Stimulated activated CD8-positive, alpha-beta memory T cell treated with anti-CD3 and anti-CD28 coated beads, Interleukin-12 subunit alpha, Interleukin-12 subunit beta, amount 100 ng/mL, for 24 hours (primary cell): ENCODE measurements at regions not wholly inside any gene's neighbourhood (a gene's known extent, or its start where the extent isn't known, plus 50 kb on each side); places are given as distances from the start of the nearest gene placed in this dataset.

Experiments
- DNase-seq: peaks from one replicate; pipeline ENCODE4 v3.0.0-alpha.2; 2020; ENCODE audit errors: extremely low read depth

DNA sequence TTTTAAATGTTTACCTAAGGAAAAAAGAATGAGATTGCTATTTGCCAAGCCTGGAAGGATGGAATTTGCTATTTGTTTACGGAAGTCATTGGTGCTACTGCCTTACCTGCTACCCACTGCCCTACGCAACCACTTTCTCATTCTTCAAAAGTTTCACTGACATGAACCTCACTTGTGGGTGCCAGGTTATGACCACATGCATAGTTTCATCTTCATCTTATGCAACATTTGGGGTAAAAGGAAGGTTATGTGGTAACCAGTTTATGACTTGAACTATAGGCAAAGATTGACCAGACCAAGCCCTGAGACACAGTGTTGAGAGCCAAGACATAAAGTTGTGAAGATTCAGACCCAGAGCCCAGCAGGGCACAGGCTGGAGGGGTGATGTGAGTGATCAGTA is 142.5 kb downstream of the LACC1 start:
- no peak for DNase-seq

DNA sequence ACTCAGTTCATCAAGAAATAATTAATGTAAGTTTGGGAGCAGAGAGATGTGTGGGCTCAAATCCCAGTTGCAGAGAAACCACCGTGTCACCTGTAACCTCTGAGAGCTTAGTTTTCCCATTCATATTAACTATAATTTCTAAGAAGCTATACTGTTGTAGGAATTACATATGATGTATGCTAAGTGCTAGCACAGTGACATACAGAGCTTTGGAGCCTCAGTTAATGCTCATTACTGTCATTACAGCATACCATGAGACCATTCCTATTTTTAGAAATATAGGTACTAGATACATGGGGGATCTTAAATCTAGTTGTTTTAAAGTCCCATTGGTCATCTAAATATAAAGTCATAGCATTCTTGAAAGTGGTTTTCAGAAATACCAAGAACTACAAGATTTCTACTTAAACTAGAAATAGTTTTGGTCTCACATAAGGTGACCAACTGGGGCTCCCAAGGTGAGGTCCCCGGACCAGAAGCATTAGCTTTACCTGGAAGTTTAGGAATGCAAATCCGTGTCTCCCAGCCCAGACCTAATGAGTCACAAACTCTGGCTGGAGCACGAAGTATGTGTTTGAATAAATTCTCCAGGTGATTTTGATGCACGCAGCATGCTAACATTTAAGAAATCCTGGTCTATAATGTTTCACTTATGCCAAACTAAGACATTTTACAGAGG is 144.6 kb downstream of the LACC1 start:
- no peak for DNase-seq

DNA sequence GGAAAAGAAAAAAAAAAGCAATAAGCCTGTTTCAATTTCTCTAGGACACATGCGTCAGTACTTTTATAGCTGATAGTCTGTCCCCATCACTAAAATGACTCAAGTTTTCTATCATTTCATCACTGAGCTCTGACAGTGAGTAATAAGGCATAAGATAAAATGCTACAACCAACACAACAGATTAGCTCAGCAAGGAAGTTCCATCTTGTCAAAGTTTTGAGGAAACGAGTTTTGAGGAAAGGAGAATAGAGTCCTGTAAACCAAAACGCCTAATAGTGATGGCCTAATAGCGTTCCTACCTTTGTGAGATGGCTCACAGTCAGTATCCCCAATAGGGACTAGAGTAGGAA is 145.1 kb downstream of the LACC1 start:
- no peak for DNase-seq

DNA sequence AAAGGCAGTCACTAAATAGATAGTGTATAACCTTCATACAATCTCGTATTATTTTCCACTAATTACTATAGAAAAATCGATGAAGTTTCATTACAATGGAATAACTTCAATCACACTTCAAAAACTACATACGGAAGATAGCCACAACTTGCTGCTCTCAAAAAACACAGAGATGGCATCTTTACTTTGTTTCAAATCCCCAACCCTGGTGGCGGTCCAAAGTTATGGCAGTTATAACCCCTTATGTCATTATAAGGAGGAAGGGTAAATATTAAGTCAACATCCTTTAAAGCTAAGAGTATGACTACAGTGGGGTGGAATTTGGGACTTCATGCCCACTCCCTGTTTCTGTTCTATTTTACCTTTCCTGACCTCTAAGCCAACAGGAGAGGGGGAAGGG is 146.5 kb downstream of the LACC1 start:
- no peak for DNase-seq

DNA sequence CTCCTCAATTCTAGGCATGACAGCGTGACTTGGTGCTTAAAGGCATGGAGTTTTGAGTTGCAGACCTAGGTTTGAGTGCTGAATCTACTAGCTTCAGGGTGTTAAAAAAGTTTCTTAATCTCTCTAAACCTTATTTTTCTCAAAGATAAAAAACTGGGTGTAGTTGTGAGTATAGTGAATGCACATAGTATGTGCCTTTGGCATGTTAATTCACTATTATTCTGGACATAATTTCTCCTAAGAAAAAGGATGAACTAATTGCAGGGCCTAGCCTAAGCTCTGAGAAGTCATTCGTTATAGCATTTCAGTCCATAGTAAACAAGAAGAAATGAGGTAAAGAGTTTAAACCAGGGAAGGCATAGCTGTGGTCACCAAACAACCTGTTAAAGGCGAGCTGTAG is 149.0 kb downstream of the LACC1 start:
- DNase-seq, result no peak

DNA sequence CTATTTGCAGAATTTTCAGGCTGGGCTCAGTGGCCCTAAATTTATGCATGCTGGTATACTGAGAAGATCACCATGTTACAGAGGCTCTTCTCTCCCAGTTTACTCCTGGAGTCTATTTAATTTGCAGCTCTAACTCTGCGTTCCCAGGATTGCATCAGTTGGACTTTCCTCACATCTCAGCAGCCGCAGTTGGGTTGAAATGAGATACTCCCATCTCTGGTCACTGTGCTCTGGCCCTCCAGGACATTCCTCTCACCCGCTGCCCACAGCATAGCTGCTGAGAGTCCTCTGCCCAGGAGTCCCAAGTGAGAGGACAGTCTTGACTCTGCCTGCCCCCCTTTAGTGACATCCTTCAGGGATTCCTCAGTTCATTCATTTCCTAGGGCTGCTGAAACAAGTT is 150.9 kb downstream of the LACC1 start:
- DNase-seq, result no peak

DNA sequence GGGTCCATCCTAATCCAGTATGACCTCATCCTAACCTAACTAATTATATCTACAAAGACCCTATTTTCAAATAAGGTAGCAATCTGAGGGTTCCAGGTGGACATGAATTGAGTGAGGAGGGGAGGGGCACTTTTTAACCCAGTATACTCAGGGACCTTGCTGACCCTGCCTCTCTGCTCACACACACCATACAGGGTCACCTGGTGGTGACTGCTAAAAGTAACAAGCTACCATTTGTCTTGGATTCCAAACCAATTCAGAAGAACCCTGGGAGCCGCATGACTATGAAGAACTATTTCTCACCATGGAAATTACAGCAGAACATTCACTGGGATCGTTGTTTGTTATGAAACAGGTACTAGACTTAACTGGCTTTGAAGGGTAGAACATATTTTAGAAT is 151.9 kb downstream of the LACC1 start:
- no peak for DNase-seq

DNA sequence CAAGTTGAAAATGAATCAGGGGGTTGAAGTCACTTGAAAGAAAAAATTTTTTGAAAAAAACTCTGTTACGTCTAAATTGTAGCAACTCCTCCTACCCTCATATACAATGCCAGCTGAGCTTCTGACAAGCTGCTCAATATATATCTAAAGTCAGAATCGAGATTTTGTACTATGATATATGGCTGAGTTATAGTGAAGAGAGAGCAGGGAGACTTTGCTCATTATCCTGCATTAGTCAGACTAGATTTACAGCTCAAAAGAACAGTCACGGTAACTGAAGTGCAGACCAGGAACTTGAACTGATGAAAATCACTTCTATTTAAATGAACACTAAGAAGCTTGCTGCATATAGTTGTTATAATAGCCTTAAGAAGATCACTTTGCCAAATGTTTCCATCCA is 153.1 kb downstream of the LACC1 start:
- no peak for DNase-seq

DNA sequence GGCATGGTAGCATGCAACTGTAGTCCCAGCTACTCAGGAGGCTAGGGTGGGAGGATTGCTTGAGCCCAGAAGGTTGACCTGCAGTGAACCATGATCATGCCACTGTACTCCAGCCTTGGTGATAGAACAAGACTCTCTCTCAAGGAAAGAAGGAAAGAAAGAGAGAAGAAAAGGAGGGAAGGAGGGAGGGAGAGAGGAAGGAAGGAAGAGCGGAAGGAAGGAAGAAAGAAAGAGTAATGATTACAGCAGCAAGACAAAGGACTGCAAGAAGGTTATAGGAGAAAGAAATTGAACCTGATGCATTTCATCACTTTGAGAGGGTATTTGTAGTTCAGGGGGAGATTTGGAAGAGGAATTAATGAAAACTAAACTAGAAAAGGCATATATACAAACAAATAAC is 155.7 kb downstream of the LACC1 start:
- no peak for DNase-seq

DNA sequence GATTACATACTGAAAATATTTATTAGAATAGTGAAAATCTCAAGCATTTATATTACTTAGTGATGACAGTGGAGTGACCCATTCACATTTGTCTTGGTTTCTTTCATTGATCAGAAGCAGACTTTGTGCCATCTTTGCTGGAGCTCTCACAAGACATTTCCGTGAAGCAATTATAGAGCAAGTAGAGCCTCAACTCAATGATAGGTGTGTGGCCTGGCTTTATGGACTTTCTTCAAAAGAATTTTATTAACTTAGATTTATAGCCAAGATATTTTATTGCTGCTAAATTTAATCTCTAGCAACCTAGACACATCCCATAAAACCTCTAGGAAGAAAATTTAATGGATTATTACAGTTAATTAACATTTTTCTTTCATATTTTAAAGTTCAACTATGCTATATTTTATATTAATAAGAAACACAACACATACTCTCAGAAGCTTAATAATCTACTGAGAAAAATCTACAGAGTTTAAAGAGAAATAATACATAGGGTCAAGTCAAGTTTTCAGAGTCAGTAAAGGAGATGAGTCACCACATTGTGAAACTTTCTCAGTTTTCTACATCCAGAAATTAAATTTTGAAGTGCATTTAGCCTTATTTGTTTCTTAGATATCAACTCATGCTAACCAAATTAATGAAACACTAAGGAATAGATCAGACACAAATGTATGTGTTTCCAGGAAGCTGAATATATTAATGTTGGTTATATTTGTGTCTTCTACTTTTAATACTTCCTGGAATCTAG is 160.5 kb downstream of the LACC1 start:
- no peak for DNase-seq

DNA sequence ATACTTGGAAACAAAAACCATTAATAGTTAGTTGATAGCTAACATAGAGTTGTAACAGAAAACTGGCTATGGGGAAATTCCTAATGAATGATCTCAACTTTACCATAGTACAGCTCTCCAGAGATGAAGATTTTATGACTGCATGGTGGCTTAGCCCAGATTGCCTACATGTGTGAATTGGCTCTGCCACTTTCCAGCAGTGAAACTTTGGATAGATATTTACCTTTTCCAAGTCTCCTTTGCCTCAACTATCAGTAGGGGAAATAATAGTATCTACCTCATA is 161.1 kb downstream of the LACC1 start:
- no peak for DNase-seq

DNA sequence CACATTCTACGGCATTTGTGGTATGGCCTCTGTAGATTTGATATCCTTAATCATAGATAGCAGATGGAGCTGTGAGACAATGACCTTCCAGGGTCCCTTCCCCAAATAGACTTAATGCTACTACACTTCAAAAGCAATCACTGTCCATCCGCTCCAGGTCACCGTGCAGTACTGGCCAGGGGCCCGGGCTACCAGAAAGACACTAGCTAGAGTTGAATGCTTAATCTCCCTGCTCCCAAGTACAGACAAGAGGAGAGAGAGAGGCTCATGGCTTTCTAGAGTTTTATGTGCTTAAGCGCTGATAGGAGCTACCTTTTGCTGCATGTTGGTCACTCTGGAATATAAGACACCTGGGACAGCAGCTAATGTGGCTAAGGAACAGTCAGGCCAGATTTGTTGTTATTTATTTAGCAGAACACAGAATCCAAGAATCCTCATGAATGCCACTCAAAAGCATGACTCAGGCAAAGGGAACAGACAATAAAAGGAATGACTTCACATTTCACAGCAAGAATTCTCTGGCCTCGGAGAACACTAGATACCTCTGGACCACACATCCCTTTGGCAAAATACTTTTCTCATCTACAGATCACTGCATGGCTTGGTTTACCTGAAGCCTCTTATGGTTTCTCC is 165.0 kb downstream of the LACC1 start:
- no peak for DNase-seq

DNA sequence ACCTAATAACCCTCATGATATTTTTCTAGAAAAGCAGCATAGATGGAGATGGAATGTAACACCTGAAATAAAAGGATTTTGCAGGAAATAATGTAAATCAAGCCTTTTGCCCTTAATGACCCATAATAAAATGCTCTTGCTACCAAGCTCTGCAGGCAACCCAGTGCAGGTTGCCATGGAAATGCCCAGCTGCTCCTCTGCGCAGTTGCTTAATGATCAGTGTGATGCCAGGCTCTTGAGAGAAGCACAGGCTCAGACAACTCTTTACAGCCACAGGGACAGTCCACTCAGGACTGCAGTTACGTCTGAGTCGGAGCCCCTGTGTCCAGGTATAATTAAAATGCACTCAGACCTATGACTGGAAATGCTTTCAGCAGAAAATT is 165.5 kb downstream of the LACC1 start:
- no peak for DNase-seq

DNA sequence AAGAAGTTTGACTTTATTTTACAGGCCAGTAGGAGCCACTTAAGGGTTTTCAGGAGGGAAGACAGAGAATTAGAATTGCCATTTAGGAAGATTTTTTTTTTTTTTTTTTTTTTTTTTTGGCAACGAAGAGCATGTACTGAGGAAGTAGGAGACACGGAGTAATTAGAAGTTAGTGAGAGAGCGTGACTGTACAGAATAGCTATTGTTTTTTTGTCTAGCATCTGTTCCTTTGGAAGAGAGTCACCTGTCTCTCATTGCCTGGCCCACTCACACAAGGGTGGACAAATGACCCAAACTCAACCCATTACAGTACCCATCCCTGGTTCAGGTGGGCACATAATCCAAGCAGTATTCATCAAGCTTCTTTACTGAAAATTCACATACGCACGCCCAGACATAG is 166.7 kb downstream of the LACC1 start:
- no peak for DNase-seq

DNA sequence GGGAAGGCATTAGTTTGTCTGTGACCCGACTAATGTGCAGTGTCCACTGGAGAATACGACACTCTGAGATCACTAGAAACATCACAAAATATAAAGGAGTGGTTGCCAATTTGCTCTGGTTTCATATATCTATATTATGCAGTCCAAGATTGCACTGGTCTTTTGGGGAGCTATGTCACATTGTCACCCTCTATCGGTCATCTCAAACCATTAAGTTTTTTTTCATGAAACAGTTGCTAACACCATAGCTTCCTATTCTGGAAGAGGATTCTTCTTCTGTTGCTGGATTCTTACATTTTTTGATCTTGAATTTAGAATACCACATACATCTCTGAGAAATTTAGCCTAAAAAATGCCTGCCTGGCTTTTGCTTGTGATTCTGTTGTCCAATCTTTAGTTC is 168.6 kb downstream of the LACC1 start:
- no peak for DNase-seq

DNA sequence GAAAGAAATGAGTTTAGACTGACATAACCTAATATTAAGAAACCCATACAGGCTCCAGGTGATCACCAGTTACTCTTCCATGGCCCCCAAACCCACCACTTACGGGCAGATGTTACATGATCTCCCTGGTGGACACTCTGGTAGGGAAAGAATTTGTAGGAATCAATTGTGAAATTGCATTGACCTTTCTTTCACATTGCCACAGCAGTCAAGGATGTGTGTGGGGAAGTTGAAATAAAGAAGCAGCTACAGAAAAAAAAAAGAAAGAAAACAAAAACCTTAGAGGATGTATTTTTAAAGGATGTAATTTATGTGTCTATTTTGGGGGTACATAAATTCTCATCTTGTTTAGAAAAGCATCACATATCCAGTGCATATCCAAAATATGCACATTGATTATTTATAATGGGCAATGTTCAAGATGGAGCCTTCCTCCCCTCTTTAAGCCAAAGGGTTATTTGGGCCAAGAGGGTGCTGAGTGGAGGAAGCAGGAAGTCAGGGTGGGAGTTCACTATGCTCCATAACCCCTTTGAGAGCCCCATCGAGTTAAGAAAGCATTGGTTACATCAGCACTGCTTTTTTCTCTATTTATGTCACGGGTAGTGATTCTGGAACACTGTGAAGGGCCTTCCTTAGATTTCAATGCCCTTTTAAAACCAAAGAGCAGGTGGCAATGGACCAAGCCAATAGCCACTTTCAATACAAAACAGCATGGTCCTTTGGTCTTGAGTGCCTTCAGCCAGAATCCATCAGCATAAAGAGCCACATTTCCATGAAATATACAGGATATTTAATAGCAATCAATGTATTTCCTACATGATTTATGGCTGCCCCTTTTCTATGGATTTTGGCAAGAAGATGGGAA is 169.6 kb downstream of the LACC1 start:
- no peak for DNase-seq

DNA sequence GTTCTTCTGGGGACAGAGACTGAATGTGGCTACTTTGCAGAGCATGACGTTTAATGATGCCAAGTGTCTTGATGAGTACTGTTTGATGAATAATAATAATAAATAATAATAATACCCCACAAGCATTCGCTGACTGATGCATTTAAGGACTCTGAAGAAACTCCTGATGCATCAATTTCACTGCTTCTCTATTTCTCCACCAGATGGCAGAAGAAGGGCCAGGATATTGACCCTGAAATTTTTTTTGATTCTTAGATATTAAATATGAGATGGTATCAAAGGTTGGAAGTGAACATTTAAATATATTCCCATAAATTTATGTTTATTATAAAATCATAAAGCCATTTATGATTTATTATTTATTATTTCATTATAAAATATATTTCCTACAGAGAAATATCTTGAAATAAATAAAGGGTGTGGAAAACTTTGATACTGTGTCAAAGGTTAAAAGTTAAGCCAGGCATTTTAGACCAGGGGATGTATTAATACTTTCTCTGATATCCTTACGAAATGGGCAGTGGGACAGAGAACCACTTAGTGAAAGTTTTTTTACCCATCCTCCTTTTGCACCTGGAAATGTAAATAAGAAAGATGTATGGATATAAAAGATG is 170.9 kb downstream of the LACC1 start:
- no peak for DNase-seq

DNA sequence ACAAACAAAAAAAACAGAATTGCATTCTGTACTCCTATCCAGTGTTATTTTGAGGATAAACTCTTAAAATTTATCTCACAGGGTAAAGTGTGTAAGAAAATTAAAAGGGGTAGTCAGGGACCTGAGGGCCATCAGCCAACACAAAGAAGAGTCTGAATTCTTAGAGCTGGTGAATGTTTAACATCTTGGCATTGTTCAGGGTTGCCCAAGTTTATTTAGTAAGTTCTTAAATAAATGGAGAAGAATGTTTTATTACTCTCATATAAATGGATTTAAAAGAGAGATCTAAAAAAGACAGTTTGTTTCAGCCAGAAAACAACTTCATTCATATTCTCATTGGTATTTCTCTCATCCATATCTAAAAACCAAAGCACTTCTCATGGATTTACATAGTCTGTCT is 171.7 kb downstream of the LACC1 start:
- DNase-seq, result no peak

DNA sequence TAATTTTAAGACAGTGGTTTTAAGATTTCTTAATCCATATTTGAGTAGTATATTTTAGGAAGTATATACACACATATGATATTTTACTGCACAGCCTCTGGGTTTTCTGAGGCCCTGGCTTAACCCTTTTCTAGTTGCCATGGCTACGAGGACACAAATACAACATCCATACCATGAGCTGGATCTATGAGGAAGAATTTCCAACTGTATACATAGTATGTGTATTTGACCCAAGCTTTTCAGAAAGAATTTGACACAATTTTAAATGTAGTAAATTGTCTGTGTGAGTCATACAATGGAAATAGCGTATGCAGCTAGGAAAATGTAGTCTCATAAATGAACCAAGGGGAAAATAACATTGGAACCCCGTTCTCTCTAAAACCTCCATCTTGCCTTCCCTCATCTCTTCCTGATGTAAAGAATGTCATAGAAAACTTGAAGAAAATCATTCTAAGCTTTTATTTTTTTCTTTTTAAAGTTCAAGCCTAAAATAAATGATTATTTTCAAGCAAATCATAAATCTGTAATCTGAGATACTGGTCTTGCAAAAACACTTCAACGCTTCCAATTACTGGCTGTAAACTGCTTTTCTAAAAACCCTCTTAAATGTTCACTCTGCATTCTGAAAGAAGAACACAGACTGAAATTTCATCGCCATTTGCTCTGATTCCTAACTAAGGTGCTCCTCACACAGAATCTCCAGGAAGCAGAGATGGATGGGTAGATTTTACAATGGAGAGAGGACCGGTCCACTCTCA is 172.4 kb downstream of the LACC1 start:
- no peak for DNase-seq

DNA sequence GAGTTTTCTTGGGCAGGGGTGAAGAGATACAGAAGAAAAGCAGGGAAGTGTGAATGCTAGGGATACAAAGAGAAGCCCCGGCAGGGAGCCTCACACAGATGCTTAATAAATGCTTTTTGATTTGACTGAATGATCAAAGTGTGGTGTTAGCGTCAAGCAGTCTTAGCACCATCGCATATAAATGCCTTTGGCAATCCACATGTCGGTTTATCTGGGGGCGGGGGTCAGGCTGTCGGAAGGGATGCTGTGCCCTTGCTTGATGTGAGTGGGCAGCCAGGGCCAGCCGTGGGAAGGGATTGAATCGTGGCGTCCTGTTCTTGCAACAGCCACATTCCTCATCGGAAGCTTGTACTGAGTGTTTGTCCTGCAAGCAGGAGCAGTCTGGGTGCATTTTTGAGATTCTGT is 173.1 kb downstream of the LACC1 start:
- no peak for DNase-seq

DNA sequence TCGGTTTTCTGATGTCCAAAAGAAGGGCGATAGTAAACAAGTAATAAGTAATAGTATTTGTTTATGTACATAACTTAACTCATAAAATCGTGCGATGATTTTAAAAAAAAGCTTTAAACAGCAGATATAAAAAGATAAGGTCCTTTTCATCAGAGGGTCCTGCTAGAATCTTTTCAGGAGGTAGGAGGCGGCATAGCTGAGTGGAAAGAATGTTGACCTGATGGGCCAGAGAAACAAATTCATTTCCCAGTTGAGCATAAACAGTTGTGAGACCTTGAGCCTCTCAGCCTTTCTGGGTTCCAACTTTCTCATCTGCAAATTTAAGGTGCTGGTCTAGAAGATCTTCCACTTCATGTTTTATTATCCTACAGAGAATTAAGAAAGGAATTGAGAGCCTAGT is 173.5 kb downstream of the LACC1 start:
- DNase-seq, result no peak

DNA sequence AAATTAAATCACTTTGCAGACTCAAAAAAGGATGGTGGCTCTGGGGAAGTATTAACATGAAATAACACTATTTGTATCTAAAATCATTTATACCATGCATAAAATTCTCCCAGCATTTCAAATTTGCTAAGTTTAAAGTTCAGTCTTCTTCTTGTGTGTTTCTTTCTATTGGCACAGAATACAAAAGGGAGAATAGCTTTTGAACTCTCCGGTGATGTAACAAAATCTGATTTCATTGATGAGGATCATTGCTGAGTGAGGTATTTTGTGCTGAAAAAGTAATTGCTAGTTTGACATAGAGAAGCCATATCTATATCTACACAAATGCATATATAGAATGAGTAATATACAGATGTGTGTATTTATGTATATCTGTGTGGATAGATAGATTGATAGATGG is 174.8 kb downstream of the LACC1 start:
- no peak for DNase-seq
